Stimulated activated CD8-positive, alpha-beta memory T cell treated with anti-CD3 and anti-CD28 coated beads, Interleukin-2, amount 100 ng/mL, for 48 hours (primary cell): ENCODE measurements at regions not wholly inside any gene's neighbourhood (a gene's known extent, or its start where the extent isn't known, plus 50 kb on each side); places are given as distances from the start of the nearest gene placed in this dataset.
"Not testable (repeated sequence)": the region's sequence is repeated elsewhere in the genome, so short reads cannot be mapped to it uniquely, and the experiment has no call there.

Source experiments
- DNase-seq, 2 donors: peaks; one replicate each; pipeline ENCODE4 v3.0.0-alpha.2; 2020; ENCODE audit warnings: low read depth in 2 of 2

DNA sequence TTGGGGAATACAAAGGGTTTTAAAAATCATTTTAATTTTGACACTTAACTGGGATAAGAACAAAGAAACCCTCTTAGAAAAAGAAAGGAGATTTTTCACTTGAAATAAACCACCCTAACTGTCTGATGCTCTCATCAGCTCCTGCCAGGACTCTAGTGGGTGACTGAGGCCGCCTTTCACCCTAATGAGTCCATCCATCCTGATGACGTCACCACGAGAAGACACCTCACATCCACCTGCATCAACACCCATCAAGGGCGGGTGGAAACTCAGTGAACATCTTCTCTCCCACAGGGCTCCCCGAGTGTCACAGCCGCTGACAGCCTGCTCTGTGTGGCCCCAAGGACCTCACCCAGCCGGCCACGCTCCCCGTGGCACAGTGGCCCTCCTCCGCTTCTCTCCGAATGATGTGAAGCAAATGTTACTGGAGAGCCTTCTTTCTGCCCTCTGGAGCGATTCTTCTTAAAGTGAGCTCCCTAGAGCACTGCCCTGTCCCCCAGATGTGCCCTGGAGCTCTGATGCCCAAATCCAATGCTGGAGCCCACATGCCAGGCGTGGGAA is 584.3 kb upstream of the ADAMTS16 start:
- no peak for DNase-seq

DNA sequence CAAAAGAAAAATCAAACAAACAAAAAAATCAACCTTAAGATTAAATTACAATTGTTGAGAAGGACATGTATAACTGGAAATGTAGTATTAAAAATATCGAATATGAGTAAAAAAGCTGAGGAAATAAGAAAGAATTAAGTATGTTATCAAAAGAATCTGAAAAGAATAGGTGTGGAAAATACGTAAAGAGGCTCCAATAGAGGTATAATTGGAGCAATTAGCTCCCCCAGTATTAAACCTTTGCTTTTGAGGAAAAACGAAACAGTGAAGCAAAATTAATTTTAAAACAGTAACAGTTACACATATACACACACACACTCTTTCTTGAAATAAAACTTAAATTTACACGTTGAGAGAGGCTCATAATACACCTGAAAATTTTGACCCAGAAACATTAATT is 578.7 kb upstream of the ADAMTS16 start:
- no peak for DNase-seq

DNA sequence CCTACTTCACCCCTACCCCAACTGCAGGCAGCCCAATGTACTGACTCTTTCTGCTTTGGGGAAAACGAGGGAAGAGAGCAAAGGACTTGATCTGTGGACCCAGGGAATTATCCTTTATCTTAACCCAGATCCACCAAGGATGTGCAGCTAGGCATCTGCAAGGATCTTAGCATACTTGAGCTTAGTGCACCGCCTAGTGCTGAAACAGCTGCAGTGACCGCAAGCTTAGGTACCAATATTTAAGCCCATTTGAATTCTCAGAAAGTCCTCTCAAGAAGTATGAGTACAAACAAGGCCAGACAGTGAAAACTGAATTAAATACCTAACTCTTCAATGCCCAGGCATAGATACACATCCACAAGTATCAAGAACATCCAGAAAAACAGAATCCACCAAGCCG is 576.7 kb upstream of the ADAMTS16 start:
- no peak for DNase-seq

DNA sequence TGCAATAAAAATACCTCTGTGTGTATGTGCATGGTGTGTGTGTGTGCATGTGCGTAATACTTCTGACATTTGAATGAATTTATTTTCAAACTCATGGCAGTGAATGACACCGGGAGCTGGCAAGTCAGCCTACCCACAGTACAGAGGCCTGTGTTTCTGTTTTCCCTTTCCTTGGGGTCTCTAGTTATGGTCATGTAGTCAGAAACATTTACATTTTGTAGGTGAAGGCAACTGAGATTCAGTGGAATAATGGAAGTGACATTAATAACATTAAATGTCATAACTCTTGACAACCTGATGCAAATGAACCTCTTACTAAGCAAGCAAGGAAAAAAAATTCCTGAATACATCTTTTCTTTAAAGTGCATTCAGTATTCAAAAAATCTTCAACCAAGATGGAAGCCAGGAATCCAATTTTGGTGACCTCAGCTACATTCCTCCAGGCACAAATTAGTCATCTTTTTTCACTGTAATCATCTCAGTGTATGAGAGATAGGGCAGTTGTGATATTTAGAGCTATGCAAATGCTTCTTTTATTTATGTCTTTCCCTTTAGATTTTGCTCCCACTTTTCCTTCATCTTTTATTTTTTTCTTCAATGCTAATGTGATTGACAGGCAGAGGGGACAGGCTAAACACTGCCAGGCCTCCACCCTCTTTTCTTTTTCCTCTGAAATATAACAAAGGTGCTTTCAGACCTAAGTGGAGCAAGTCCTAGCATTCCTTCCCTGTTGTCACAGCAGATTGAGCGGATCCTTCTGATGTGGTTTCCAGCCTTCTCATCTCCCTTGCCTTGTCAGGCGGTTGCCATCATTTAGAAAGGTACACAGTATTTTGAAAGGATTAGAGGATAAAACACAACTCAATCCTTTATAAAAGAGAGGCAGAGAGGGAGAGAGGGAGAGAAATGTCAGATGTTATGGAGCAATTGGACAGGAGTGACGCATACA is 569.8 kb upstream of the ADAMTS16 start:
- no peak for DNase-seq

DNA sequence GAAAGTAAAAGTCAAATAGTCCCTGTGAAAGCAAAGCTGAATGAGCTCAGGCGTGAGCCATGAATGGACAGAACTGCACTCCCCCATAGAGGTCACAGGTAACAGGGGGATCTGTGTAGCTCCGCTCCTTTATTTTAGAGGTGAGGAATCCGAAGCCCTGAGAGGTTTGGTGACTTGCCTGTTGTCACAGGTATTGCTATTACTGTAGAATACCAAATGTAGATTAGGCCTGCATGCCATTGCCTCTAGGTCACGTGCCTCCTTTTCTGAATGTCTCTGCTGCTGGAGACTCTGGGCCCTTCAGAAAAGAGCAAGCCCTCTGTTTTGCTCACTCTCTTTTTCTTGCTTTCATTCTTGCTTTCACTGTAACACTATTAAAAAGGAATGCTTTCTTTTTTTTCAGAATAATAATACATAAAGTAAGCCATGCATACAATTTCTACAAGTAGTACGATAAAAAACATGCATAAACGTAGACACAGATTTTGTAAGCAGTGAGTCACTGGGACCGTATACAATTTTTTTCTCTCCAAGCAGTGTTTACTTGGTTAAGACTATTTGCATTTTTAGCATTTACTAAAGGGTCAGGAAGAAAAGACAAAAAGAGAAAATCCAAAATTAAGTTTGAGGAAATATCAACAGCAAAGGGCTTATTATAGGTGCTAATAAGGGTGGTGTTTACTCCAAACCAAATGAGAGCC is 568.7 kb upstream of the ADAMTS16 start:
- DNase-seq: no peak

DNA sequence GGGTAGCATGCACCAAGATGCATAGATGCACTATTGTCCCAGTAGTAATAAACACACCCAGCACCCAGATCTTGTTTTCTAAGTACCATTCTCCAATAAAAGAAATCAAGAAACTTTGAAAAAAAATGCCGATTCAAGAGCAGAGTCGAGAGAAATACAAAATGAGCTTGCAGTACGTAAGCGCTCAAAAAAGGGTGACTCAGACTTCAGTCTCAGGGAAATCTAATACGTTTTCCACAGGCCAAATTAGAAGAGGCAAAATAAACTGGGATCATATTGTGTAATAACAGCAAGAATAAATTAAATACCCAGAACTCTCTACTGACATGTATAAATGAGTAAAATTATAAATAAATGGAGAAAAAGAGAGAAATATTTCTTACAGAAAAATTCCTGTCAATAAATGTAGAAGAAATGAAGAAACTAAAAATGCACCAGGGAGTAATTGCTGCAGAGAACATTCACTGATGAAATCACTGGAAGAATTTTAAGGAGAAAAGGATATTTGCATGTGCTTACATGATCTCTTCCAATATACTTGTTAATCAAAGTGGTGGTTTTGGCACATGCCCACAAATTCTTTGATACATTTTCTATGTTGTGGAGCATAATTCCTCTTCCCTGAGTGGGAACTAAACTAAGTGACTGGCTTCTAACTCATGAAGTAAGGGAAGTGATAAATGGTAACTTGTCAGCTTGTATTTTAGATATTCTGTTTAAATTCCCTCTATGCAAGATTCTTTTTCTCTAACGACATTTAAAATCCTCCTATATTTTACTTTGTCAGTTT is 567.6 kb upstream of the ADAMTS16 start:
- no peak for DNase-seq

DNA sequence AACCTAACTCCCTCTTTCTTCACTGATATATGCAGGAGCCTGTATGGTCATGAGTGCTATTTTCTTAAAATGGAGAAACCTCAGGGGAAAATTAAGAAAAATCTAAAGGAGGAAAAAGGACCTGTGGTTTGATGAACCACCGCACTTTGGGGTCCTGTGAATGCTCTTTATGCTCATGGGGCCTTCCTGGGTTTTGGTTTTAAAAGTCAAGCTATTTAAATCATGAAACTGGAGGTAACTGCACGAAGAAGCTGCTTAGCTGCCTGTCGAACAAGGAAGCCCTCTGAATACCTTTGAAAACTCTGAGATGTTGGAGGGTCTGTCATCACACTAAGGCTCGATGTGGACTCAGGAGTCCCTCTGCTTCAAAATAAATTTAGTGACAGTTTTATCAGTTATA is 564.5 kb upstream of the ADAMTS16 start:
- DNase-seq: no peak

DNA sequence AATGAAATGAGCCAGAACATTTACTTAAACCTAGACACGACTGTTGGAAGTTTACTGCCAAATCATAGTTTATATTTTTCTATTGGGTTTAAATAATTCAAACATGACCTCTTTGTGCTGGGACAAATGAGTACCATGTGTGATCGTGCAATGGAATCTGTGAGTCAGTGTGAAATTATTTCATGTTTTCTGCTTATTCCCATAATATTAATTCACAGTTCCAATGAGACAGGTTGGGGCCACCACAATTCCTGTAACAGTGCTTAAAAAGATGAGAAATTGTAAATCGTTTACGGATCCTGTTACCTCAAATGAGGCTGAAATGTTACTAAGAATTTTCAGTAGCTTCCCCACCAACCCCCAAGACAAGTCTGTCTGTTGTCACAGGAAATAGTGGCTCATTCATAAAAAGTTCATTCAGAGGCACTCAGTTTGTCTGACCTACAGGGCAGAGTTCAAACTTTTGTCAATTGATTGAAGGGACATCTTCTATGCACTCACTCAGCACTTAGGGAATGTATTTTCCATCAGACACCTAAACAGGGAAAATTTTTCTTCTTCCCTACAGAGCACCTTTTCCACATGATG is 563.9 kb upstream of the ADAMTS16 start:
- no peak for DNase-seq

DNA sequence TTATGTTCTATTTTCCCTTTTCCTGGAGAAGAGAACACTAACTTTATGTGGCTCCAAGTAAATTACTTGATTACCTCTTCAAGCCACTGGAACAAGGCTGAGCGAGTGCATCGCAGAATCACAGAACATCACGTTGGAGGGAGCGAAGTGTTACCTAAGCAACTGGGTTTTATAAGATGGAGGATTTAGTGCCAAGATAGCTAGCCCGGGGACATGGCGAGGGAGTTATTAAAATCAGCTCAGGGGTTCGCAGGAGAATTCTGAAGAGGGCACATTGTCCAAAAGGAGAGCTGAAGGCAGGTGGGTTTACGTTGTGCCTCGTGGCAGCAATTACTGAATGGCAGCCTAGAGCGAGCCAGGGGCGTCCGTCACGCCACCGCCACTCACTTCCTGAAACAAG is 563.2 kb upstream of the ADAMTS16 start:
- no peak for DNase-seq

DNA sequence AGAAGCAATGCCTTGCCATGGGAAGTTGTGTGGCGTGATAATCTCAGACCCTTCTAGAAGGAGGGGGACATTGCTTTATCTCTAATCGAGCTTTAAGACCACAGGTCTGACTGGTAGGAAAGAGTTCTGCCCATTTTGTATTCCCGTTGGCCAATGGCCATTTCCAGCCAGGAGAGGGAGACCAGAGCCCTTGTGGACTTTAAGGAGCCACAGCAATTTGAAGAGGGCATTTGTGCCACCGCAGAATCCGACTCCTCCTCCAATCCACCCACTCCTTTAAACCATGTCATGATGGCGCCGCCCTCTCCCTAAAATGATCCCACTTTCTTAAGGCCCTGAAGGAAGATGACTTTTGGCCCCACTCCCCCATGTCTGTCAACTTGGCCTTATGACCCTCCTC is 560.5 kb upstream of the ADAMTS16 start:
- no peak for DNase-seq

DNA sequence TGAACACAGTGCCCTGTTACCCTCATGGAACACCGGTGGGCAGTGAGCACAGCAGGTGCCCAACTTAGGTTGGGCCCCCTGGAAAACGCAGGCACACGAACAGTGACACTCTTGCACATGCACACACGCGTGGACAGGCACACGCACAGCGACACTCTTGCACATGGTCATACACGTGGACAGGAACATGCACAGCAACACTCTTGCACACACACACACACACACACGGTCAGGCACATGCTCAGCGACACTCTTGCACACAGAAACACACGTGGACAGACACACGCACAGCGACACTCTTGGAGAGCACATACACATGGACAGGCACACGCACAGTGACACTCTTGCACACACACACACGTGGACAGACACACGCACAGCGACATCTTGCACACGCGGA is 559.4 kb upstream of the ADAMTS16 start:
- DNase-seq: no peak

DNA sequence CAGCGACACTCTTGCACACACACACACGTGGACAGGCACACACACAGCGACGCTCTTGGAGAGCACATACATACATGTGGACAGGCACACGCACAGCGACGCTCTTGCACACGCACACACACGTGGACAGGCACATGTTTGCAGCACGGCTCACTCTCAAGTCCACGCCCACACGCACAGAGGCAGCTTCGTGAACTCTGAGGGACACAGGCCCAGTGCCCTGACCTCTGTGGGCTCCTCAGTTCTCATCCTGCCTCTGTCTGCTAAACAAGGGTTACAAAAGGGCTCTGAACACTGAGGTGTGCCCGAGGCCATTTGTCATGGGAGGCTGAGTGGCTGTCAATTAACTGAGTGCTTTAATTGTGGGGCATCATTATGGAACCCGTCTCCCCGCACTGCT is 558.8 kb upstream of the ADAMTS16 start:
- no peak for DNase-seq

DNA sequence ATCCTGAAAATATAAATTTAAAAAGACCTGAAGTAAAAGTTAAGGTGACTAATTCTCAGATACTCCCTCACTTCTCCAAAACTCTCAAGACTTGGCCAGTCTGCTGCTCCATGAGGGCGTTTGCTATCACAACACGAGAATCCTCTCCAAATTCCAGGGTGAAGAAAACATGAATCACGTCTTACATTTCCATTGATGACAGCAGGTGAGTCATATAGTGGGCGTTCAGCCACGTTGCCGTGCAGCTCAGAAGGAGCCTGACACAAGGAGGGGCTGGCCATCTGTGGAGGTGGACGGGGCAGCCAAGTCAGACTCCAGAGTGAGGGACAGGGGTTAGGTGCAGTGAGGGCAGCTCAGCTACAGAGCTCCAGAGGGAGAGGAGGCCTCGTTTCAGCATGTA is 555.1 kb upstream of the ADAMTS16 start:
- DNase-seq: no peak

DNA sequence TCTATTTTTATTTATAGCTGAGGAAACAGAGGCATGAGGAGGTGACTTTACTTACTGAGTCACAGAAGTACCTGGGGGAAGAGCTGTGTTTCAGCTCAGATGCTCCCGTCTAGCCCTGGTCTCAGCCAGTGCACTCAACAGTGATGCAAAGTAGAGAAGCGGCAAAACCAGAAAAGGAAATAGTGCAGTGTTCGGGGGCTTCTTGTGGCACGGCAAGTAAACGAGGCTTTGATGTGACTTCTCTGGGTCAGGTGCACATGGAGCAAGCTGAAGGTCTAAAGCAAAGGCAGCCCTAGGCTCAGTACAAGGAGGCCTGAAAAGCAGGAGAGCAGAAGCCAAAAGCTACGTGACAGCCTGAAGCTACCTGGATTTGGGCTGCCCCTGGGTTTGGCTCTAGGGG is 526.7 kb upstream of the ADAMTS16 start:
- DNase-seq: no peak

DNA sequence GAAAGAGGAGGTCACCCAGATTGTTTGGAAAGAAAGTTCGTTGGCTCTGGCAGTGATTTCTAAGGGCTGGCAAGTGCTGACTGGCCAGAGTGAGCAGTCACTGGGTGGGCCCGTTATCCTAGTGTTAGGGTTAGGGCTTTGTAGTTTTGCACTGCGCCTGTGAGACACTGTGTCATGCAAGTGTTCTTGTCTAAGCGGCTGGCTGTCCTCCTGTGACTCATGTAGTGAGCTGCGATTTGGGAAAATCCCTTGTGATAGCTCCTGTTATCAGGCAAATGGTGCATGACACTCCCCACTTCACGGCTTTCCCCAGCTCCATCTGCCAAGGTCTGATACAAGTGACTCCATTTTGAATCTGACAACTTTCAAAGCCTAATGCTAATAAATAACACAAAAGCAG is 526.0 kb upstream of the ADAMTS16 start:
- DNase-seq: no peak

DNA sequence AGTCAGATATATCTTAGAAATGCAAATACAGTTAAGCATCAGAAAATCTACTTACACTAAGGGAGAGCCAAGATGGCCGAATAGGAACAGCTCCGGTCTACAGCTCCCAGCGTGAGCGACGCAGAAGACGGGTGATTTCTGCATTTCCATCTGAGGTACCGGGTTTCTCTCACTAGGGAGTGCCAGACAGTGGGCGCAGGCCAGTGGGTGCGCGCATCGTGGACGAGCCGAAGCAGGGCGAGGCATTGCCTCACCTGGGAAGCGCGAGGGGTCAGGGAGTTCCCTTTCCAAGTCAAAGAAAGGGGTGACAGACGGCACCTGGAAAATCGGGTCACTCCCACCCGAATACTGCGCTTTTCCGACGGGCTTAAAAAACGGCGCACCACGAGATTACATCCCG is 524.8 kb upstream of the ADAMTS16 start:
- DNase-seq: not testable (repeated sequence)

DNA sequence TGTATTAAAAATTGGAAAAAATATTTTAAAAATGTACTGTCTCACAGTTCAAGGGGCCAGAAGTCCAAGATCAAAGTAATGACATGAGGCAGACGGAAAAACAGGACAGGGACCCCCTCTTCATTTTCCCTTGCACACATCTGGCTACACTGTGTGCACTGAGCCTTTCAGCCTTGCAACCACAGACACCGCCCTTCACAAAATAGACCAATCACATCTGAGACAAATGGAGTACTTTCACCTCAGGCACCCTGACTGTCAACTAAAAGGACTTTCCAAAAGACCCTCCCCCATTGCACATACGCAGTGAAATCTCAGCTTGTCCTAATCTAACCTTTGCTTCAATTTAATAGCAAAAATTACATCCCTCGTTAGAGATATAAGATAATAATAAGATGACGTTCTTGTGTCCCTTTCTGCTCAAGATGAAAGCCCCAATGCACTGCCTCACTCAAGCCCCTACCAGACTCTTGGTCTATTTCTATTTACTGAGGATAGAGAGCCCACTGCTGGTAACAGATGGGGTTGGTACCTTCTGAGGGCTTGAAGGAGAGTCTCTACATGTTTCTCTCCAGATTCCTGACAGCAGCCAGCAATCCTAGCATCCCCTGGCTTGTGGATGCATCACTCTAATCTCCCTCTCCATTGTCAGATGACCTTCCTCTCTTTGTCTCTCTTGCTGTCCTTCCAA is 514.8 kb upstream of the ADAMTS16 start:
- no peak for DNase-seq

DNA sequence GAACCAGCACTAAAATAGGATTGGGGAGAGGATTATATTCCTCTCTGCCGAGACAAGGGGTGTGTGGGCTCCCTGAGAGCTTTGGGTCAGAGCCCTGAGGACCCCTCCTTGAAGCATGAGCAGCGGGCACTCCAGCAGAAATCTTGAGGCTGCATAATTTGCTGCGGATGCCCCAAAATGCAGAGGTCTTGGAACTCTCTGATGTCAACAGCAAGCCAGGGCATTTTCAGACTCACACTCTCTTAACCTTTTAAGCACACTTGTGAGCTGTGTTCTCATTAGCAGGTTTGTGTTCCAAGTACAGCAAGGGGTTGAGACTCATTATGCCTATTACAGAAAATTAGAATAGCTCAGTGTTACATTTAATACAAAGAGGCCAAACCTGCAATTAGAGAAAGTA is 513.0 kb upstream of the ADAMTS16 start:
- DNase-seq: no peak

DNA sequence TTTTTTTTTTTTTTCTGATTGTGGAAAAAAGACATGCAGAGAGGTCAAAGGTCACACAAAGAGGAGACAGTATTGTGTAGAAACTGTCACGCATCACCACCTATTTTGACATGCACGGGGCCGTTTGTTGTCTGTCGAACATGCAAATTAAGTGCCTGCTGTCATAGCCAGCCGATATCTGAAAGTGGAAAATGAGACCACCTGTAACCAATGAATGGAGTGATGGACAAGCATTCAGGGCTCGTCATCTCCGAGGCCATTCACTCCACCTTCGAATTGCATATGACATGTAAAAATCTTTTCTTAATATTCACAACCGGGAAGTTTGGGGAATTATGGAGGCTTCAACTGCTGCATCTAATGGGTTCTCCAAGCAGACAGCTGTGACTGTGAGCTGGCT is 512.2 kb upstream of the ADAMTS16 start:
- DNase-seq: no peak

DNA sequence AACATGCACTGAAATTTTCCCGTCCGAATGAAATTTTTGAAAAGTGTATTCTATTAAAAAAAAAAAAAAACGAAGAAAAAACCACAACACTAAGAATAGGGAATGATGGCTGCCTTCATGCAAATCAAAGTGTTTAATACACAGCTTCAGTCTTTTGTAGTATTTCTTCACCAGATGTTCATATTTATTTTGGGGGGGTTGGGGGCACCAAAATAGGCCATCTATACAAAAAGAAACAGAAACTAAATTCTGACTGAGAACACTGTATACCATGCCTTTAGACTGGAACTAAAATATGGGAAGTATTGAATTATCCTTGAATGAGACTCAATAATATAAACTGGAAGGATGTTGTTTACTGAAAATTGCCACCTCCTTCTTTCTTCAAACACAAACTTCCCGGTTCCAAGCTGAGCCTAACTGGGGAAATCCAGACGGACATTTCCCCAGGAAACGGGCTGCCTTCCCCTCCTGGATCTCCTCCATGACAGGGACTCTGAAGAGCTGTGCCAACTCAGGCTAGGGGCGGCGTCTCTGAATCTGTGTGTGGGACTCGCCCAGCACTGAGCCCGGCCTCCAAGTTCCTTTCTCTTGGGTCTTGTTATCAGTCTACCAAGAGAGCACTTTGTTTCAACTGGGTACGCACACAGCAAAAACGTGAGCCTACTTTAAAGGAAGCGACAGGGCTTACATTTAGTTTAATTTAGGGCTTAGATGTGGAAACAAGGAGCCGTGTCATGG is 511.3 kb upstream of the ADAMTS16 start:
- no peak for DNase-seq
